Thyroid gland (tissue), 4 donors: ENCODE measurements at regions not wholly inside any gene's neighbourhood (a gene's known extent, or its start where the extent isn't known, plus 50 kb on each side); places are given as distances from the start of the nearest gene placed in this dataset.

Experiments used
- DNase-seq, 2 donors: peaks; one replicate each; pipeline ENCODE4 v3.0.0-alpha.2; 2019
- H3K27ac ChIP-seq, 3 donors: fragments of 200-600 bp; sonication (generic); 1 replicate in 2 of 3; 2 replicates in 1 of 3; pipeline ENCODE4 v1.5.1; 2016 to 2019; ENCODE audit warnings: mild to moderate bottlenecking in 1 of 3, moderate library complexity in 1 of 3
- H3K27me3 ChIP-seq: fragments of 200-600 bp; sonication (generic); one replicate; pipeline ENCODE4 v1.5.1; 2019
- H3K36me3 ChIP-seq, 2 donors: fragments of 200-600 bp; sonication (generic); one replicate each; pipeline ENCODE4 v1.5.1; 2016 to 2019
- H3K4me1 ChIP-seq, 2 donors: fragments of 200-600 bp; sonication (generic); one replicate each; pipeline ENCODE4 v1.5.1; 2017 to 2019
- H3K4me3 ChIP-seq, 3 donors: fragments of 200-600 bp; sonication (generic); replicated peaks in 1 of 3; 1 replicate in 2 of 3; 2 replicates in 1 of 3; pipeline ENCODE4 v1.5.1; 2016; ENCODE audit warnings: mild to moderate bottlenecking in 1 of 3
- H3K9me3 ChIP-seq: fragments of 200-600 bp; sonication (generic); one replicate; pipeline ENCODE4 v1.5.1; 2017
- POLR2A ChIP-seq, 2 donors: fragments of 450-650 bp; IDR thresholded peaks; one replicate each; pipeline ENCODE4 v1.6.1; 2017; ENCODE audit warnings: antibody characterized with exemption in 2 of 2, mild to moderate bottlenecking in 2 of 2, moderate library complexity in 1 of 2
- WGBS, 2 donors: methylation state at CpG; one replicate each; pipeline ENCODE4 v1.1.5; 2017; 5-methylcytosine and 5-hydroxymethylcytosine counted together
- intact Hi-C: fragments of 100-400 bp; cut with DNase I; formaldehyde crosslinking; loops from one replicate; pipeline ENCODE4 v1.15.1; 2023
- TF ChIP-seq, protein P1 (sequence below), 6 experiments: fragments of 200-600 bp in 3 of 6; fragments of 450-650 bp in 3 of 6; sonication (generic) in 3 of 6; IDR thresholded peaks; one replicate each; pipeline ENCODE4 v1.5.1; 2016 to 2019; ENCODE audit warnings: antibody characterized with exemption in 6 of 6, mild to moderate bottlenecking in 2 of 6, inconsistent platforms in 1 of 6, moderate library complexity in 1 of 6

DNA sequence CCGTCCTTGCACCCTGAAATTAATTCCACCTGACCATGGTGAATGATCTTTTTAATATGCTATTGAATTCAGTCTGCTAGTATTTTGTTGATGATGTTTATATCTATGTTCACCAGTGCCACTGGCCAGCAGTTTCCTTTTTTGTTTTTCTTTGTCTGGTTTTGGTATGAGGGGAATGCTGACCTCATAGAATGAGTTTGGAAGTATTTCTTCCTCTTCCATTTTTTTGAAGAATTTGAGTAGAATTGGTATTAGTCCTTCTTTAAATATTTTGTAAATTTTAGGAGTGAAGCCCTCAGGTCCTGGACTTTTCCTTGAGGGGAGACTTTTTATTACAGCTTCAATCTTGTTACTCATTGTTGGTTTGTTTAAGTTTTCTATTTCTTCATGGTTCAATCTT, 231.6 kb downstream of the MRPL39 start:
- Histone ChIP-seq H3K27me3 (no peaks in the 10 kb centered on the region), H3K27ac (no peak overlapping the region), H3K4me1 (no peaks in the 10 kb centered on the region), H3K9me3 (no peaks in the 10 kb centered on the region), H3K4me3 (no peak overlapping the region), H3K36me3 (no peaks in the 10 kb centered on the region)
- WGBS, 2 donors, result 89 to 95% methylated on average over 1 of the region's 1 CpG
- TF ChIP-seq, protein P1, sequence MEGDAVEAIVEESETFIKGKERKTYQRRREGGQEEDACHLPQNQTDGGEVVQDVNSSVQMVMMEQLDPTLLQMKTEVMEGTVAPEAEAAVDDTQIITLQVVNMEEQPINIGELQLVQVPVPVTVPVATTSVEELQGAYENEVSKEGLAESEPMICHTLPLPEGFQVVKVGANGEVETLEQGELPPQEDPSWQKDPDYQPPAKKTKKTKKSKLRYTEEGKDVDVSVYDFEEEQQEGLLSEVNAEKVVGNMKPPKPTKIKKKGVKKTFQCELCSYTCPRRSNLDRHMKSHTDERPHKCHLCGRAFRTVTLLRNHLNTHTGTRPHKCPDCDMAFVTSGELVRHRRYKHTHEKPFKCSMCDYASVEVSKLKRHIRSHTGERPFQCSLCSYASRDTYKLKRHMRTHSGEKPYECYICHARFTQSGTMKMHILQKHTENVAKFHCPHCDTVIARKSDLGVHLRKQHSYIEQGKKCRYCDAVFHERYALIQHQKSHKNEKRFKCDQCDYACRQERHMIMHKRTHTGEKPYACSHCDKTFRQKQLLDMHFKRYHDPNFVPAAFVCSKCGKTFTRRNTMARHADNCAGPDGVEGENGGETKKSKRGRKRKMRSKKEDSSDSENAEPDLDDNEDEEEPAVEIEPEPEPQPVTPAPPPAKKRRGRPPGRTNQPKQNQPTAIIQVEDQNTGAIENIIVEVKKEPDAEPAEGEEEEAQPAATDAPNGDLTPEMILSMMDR (IDR thresholded peaks at IDR 0.05), result no peak
- no peak for TF ChIP-seq POLR2A (IDR thresholded peaks at IDR 0.05)
- intact Hi-C loops, result no loop called here
- no peak for DNase-seq

DNA sequence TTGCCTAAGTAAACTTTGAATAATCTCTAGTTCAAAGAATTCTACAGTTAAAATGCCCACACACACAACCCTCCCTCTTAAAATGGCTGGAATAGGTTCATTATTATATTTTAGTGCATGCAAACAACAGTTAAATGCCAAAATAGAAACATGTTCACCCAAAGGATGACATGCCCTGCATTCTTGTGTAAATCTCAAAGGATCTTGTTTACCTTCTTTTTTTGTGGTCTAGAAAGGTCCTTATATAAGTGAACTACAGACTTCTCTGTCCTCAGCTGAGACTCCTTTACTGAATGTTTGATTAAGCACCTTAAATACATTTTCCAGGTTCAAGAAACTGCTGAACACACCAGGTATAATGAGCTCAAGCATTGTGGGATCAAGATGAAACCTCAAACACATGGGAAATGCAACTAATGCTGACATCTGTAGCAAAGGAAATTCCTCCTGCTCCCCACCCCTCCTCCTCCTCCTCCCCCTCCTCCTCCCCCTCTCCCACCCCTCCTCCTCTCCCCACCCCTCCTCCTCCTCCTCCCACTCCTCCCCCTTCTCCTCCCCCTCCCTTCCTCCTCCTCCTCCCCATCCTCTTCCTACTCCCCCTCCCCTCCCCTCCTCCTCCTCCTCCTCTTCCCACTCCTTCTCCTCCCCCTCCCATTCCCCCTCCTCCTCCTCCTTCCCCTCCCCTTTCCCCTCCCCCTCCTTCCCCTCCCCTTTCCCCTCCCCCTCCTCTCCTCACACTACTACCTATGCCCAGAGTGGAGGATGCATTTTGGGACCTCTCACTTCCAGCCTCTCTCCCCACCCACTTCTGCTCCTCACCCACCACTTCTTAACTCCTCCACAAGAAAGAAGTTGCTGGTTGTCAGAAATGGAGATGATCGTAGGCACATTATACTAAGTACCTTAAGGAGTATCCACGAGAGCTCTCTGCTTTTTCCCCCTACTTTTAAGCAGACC, 233.9 kb downstream of the MRPL39 start:
- no peak overlapping the region for H3K4me3 ChIP-seq
- 46 to 63% methylated on average over 2 of the region's 2 CpGs for WGBS, 2 donors
- H3K4me1 ChIP-seq, result no peaks in the 10 kb centered on the region
- H3K27ac ChIP-seq, result no peak overlapping the region
- H3K36me3 ChIP-seq, result no peaks in the 10 kb centered on the region
- no peaks in the 10 kb centered on the region for H3K27me3 ChIP-seq
- H3K9me3 ChIP-seq, result no peaks in the 10 kb centered on the region
- intact Hi-C loops, result no loop called here
- no peak for TF ChIP-seq POLR2A (IDR thresholded peaks at IDR 0.05)
- DNase-seq, result no peak

DNA sequence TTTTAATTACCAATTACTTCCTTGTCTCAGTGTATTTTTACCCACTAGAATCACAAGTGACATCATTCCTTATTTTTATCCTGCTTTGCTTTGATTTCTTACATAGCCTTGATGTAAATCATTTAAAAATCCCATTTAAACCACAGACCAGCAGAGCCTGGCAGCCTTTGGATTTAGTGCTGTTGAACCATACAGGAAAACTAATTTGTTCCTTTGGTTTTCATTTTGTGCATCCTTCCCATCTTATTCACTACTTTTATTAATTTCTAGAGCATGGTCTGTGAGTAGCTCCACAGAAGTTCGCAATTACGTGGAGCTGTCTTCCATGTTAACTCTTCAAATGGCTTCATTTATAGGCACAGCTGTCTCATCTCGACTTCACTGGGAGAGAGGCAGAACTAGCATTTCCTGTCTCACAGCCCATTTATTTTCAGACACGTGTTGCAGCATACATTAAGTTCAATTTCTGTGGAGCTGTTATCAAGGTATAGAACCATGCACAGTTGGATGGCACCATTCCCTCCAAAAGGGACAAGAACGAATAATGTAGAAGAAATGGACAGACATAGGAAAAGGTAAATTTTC, 235.3 kb downstream of the MRPL39 start:
- DNase-seq, result no peak
- H3K27ac ChIP-seq, result no peak overlapping the region
- H3K27me3 ChIP-seq, result no peaks in the 10 kb centered on the region
- no peaks in the 10 kb centered on the region for H3K9me3 ChIP-seq
- H3K4me1 ChIP-seq, result no peaks in the 10 kb centered on the region
- intact Hi-C loops, result no loop called here
- TF ChIP-seq, protein P1 (IDR thresholded peaks at IDR 0.05), result no peak
- TF ChIP-seq POLR2A (IDR thresholded peaks at IDR 0.05), result no peak
- no peaks in the 10 kb centered on the region for H3K36me3 ChIP-seq
- 63 to 67% methylated on average over 5 of the region's 5 CpGs for WGBS, 2 donors
- H3K4me3 ChIP-seq, result no peak overlapping the region

DNA sequence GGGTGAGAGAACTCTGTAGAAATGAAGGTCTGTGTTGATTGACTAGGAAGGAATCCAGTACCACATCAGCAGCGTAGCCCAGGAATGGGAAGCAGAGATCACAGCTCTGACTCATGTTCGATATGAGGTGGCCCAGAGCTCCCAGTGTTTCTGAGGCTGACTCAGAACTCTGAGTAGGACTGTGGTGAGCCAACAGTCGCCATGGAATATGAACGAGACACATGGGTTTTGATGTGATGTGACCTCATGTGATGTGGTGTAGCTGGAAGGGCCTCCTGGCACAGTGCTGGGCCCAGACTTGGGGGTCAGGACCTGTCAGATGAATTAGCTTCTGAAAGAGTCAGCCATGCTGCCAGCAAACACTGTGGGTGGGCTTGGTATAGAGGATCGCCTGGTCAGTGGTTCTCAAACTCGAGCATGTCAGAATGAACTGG, 237.0 kb downstream of the MRPL39 start:
- no peak for DNase-seq
- intact Hi-C loops, result no loop called here
- Histone ChIP-seq H3K36me3 (no peaks in the 10 kb centered on the region), H3K27me3 (no peaks in the 10 kb centered on the region), H3K4me3 (no peak overlapping the region), H3K9me3 (no peaks in the 10 kb centered on the region), H3K4me1 (no peaks in the 10 kb centered on the region), H3K27ac (no peak overlapping the region)
- WGBS, 2 donors, result 81 to 90% methylated on average over 6 of the region's 6 CpGs
- no peak for TF ChIP-seq POLR2A (IDR thresholded peaks at IDR 0.05)
- TF ChIP-seq, protein P1 (IDR thresholded peaks at IDR 0.05), result no peak

DNA sequence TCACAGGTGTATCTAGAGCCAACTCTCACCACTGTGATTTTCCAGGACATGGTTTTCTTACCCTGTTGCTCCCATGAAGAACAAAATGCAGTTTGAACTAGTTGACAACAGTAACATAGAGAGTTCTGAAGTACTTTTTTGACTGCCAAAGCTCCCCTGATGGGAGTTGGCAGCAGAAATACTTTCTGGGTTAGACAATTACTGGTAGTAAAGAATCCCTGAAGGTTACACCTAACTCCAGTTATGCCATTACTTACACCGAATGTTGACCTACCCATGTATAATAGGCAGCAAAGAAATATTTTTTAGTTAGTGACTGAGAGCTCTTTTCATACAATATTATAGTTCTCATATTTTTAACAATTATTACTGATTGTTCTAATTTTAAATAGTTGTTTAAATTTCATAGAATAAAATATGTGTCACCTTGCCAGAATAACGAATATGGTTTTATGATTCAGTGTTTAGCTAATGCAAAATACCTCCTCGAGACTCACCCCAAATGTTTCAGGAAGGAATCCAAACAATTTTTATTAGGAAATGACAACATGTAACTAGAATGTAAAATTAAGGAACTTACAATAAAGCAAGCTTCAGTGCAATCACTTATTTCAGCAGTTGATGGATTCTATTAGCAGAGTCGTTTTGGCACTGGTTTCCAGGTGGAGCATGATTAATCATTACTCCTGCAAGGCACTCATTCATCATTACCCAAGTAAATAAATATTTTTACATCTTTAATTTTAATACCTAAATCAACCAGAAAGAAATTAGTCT, 237.6 kb downstream of the MRPL39 start:
- 69 to 80% methylated on average over 4 of the region's 4 CpGs for WGBS, 2 donors
- no peak overlapping the region for H3K4me3 ChIP-seq
- H3K36me3 ChIP-seq, result no peaks in the 10 kb centered on the region
- H3K27me3 ChIP-seq, result no peaks in the 10 kb centered on the region
- TF ChIP-seq POLR2A (IDR thresholded peaks at IDR 0.05), result no peak
- TF ChIP-seq, protein P1 (IDR thresholded peaks at IDR 0.05), result no peak
- no peak overlapping the region for H3K27ac ChIP-seq
- no peak for DNase-seq
- no peaks in the 10 kb centered on the region for H3K4me1 ChIP-seq
- intact Hi-C loops, result no loop called here
- H3K9me3 ChIP-seq, result no peaks in the 10 kb centered on the region
